Breast epithelium (tissue), 4 donors: ENCODE measurements at regions not wholly inside any gene's neighbourhood (a gene's known extent, or its start where the extent isn't known, plus 50 kb on each side); places are given as distances from the start of the nearest gene placed in this dataset.

Experiments
- DNase-seq, 2 donors: peaks; one replicate each; pipeline ENCODE4 v3.0.0-alpha.2; 2019; ENCODE audit warnings: low spot score in 2 of 2
- H3K27ac ChIP-seq, 2 donors: fragments of 200-600 bp; sonication (generic) in 1 of 2; one replicate each; pipeline ENCODE4 v1.5.1; 2016 to 2019; ENCODE audit warnings: mild to moderate bottlenecking in 1 of 2
- H3K27me3 ChIP-seq, 2 donors: fragments of 200-600 bp; sonication (generic) in 1 of 2; one replicate each; pipeline versions ENCODE4 v1.5.1 to v1.6.0; 2017 to 2019; ENCODE audit warnings: control low read depth in 1 of 2, mild to moderate bottlenecking in 1 of 2
- H3K36me3 ChIP-seq: fragments of 200-600 bp; one replicate; pipeline ENCODE4 v1.5.1; 2019
- H3K4me1 ChIP-seq, 2 donors: fragments of 200-600 bp; sonication (generic); one replicate each; pipeline ENCODE4 v1.5.1; 2016 to 2019; ENCODE audit warnings: control low read depth in 1 of 2
- H3K4me3 ChIP-seq, 3 donors: fragments of 200-600 bp; sonication (generic); 1 replicate in 2 of 3; 2 replicates in 1 of 3; pipeline ENCODE4 v1.5.1; 2016 to 2019; ENCODE audit warnings: mild to moderate bottlenecking in 3 of 3, moderate library complexity in 2 of 3
- H3K9me3 ChIP-seq, 2 donors: fragments of 200-600 bp; sonication (generic) in 1 of 2; one replicate each; pipeline ENCODE4 v1.5.1; 2016 to 2019; ENCODE audit warnings: control low read depth in 1 of 2
- CTCF ChIP-seq, 3 donors: fragments of 450-650 bp; IDR thresholded peaks; one replicate each; pipeline ENCODE4 v1.5.1; 2016 to 2017; ENCODE audit warnings: antibody characterized with exemption in 3 of 3, mild to moderate bottlenecking in 3 of 3, moderate library complexity in 3 of 3
- POLR2A ChIP-seq: fragments of 450-650 bp; IDR thresholded peaks from one replicate; pipeline ENCODE4 v1.6.1; 2016; ENCODE audit warnings: antibody characterized with exemption, mild to moderate bottlenecking, moderate library complexity
- POLR2AphosphoS5 ChIP-seq, 3 donors: sonication (generic); formaldehyde crosslinking; IDR thresholded peaks; one replicate each; pipeline ENCODE4 v1.6.1; 2017; ENCODE audit warnings: antibody characterized with exemption in 3 of 3
- intact Hi-C: fragments of 100-400 bp; cut with DNase I; formaldehyde crosslinking; loops from one replicate; pipeline ENCODE4 v1.15.1; 2023; ENCODE audit warnings: low total_unique reads

GRCh38 chr4:14742054-14742453 lies 260.2 kb upstream of the CPEB2 start:
- DNase-seq, result no peak
- no peak overlapping the region for H3K4me3 ChIP-seq
- no peaks in the 10 kb centered on the region for H3K4me1 ChIP-seq
- H3K27me3 ChIP-seq, result no peaks in the 10 kb centered on the region
- TF ChIP-seq POLR2A, result no peak
- no peak for TF ChIP-seq CTCF (IDR thresholded peaks at IDR 0.05)
- no peak for TF ChIP-seq POLR2AphosphoS5 (IDR thresholded peaks at IDR 0.05)
- no peaks in the 10 kb centered on the region for H3K36me3 ChIP-seq
- H3K9me3 ChIP-seq, result no peaks in the 10 kb centered on the region
- H3K27ac ChIP-seq, result no peak overlapping the region
- intact Hi-C loops, result no loop called here

GRCh38 chr4:14743172-14743571 lies 259.1 kb upstream of the CPEB2 start:
- TF ChIP-seq POLR2A (no peak), CTCF (IDR thresholded peaks at IDR 0.05) (no peak), POLR2AphosphoS5 (IDR thresholded peaks at IDR 0.05) (no peak)
- DNase-seq, result no peak
- intact Hi-C loops, result no loop called here
- no peak overlapping the region for H3K27ac ChIP-seq
- H3K27me3 ChIP-seq, result no peaks in the 10 kb centered on the region
- H3K4me3 ChIP-seq, result no peak overlapping the region
- no peaks in the 10 kb centered on the region for H3K36me3 ChIP-seq
- H3K4me1 ChIP-seq, result no peaks in the 10 kb centered on the region
- H3K9me3 ChIP-seq, result no peaks in the 10 kb centered on the region

- Histone ChIP-seq H3K4me1 (no peaks in the 10 kb centered on the region), H3K27me3 (no peaks in the 10 kb centered on the region), H3K36me3 (no peaks in the 10 kb centered on the region), H3K9me3 (no peaks in the 10 kb centered on the region), H3K4me3 (no peak overlapping the region), H3K27ac (no peak overlapping the region)
- intact Hi-C loops, result no loop called here
- TF ChIP-seq POLR2A, result no peak
- no peak for TF ChIP-seq POLR2AphosphoS5 (IDR thresholded peaks at IDR 0.05)
- TF ChIP-seq CTCF (IDR thresholded peaks at IDR 0.05), result no peak
- no peak for DNase-seq
Measured at GRCh38 chr4:14743601-14744000, 258.7 kb upstream of the CPEB2 start.

- Histone ChIP-seq H3K4me3 (no peak overlapping the region), H3K27ac (no peak overlapping the region), H3K4me1 (no peaks in the 10 kb centered on the region), H3K27me3 (no peaks in the 10 kb centered on the region), H3K36me3 (no peaks in the 10 kb centered on the region), H3K9me3 (no peaks in the 10 kb centered on the region)
- no peak for DNase-seq
- intact Hi-C loops, result no loop called here
- no peak for TF ChIP-seq CTCF (IDR thresholded peaks at IDR 0.05)
- no peak for TF ChIP-seq POLR2A
- no peak for TF ChIP-seq POLR2AphosphoS5 (IDR thresholded peaks at IDR 0.05)
Measured at GRCh38 chr4:14744346-14744745, 257.9 kb upstream of the CPEB2 start.

GRCh38 chr4:14749910-14750309 lies 252.4 kb upstream of the CPEB2 start:
- H3K27ac ChIP-seq, result no peak overlapping the region
- no peaks in the 10 kb centered on the region for H3K4me1 ChIP-seq
- H3K9me3 ChIP-seq, result peaks cover 16 to 17% of the 10 kb centered on the region in 2 donors
- no peaks in the 10 kb centered on the region for H3K36me3 ChIP-seq
- TF ChIP-seq POLR2A (no peak), POLR2AphosphoS5 (IDR thresholded peaks at IDR 0.05) (no peak), CTCF (IDR thresholded peaks at IDR 0.05) (no peak)
- DNase-seq, result no peak
- intact Hi-C loops, result no loop called here
- H3K27me3 ChIP-seq, result no peaks in the 10 kb centered on the region
- H3K4me3 ChIP-seq, result no peak overlapping the region
